NCI-H345 treated with DMSO at 0.1 percent for 48 hours (cell line): ENCODE measurements at regions not wholly inside any gene's neighbourhood (a gene's known extent, or its start where the extent isn't known, plus 50 kb on each side); places are given as distances from the start of the nearest gene placed in this dataset.
"Not testable (repeated sequence)": the region's sequence is repeated elsewhere in the genome, so short reads cannot be mapped to it uniquely, and the experiment has no call there.

ENCODE experiments used
- DNase-seq: peaks from one replicate; lab custom pipeline; 2025; ENCODE audit not compliant: unreplicated experiment; lab: John Stamatoyannopoulos, UW

DNA sequence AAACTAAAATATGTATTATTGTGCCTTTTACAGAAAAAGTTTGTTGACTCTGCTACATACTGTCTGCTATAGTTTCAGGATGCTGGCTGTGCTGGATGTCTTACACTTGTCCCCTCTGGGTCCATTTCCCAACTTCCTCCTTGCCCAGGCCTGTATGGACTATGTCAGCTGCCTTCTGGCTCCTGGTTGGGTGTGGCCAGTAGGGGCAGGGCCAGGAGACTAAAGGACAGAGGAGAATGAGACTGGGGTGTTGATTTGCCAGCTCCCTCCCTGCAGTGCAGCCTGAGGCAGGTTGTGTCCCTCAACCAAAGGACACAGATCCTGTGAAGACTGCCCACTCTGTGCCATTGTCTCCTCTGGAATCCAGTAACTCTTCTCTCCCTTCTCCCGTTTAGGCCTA, 90.6 kb upstream of the UBE2E2 start:
- DNase-seq: no peak

DNA sequence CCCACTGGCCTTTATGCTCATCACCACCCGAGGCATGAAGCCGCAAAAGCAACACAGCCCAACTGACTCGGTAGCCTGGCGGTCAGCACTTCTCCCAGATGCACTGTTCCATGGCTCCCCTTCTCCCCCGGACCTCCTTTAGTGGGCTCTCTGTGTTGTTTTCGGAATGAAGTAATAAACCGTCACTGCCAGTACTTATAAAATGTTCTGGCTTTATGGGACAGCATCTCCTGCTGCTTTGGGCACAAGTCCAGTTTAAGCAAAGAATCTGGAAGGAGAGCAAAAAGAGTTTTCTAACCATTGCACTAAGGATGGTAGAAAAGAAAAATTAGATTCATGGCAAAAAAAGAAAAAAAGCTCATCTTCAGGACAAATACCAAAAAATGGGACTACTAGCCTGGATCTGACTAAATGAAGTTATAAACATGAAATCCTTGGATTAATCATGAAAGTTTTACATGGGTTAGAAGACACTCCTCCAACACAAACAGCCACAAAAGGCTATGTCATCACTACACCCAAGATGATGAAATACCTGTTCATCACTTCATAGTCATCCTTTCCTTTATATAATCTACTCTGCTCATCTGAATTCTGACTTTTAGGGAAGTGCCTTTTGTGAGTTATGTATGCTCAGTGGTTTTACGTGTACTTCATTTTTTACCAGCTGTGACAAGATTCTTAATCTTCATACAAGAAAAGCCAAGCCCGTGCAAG, 89.5 kb upstream of the UBE2E2 start:
- no peak for DNase-seq

DNA sequence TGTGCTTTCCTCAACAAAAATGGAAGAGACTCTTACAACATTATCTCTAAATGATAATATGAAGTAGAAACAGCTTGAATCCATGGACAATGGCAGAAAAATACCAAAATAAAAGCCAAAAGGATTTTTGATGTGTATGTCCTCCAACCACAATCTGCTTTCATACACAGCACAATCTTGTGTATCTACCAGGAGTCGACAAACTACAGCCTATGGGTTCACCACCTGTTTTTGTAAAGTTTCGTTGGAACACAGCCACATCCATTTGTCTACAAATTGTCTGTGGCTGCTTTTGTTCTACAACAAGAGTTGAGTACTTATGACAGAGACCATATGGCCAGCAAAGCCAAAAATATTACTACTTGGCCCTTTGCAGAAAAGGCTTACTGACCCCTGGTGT, 88.7 kb upstream of the UBE2E2 start:
- DNase-seq: no peak

DNA sequence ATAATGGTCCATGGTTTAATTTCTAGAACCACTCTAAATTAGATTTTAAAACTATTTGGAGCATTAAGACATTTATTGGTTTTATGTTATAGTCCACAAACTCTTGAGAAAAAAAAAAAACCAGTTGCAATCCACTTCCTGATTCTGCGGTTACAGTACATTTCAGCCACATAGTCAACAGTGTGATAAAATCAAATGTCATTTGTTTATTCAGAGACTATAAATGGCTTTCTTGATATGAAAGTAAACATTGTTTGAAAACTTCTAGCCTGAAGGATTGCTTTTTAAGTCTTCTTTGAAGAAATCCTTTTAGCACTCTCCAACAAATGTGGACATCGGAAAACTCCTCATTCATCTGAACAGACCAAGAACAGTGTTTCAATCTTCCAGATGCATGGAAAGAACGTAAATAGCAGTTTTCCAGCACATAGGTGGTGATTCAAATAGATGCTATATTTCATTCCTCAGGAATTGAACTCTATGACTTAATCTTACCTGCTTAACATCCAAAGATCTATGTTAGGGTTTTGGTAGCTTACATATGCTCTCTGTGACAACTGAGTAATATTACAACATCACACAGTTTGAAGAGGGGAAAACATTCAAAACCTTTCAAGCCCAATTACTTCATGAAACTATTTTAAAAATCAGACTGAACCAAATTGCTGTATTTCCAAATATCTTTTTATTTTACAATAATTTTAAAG, 87.8 kb upstream of the UBE2E2 start:
- DNase-seq: no peak

DNA sequence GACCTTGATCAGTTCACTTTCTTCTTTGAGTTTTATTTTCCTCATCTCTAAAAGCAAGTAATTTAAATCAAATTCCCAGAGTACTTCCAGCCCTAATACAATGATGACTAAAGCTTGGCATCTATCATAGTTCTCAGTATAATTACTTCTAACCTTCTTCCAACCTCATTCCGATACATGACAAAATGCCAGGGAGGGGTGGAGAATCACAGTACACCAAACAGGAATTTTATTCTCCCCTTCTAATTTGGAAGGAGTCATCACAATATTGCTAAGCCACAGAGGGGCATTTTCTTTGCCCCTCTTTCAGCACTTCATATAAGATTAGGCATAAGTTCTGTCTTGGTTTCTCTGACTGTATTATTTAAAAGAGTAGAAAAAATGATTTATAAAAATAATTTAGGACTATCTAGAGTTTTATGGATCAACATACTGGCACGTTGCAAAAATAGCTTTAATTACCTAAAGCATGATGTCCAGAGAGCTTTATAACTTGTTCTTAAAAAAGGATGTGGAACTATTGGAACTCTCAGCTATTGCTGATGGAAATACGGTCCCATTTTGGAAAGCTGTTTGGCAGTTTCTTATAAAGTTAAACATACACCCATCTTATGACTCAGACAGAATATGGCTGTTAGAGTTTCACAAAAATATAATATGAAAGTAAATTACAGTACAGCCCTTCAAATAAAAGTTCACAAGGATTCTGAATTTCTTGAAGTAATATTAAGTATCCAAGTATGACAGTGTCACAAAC, 86.9 kb upstream of the UBE2E2 start:
- DNase-seq: no peak

DNA sequence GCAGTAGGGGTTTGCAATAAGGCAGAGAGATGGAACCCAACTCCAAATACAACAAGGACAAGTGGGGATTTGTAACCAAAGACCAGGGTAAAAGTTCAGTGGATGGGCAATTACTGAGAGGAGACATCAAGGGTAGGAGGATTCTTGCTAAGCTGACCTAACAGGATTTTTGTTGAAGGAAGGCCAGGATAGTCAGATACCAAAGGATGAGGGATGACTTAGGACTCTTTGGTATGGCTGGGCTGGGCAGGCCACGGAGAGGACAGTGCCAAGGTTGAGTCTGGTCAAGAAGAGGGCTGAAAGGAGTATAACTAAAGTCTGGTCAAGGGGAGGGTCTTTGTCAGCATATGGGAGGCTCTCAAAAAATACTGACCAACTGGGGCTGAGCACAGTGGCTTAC, 85.3 kb upstream of the UBE2E2 start:
- no peak for DNase-seq

DNA sequence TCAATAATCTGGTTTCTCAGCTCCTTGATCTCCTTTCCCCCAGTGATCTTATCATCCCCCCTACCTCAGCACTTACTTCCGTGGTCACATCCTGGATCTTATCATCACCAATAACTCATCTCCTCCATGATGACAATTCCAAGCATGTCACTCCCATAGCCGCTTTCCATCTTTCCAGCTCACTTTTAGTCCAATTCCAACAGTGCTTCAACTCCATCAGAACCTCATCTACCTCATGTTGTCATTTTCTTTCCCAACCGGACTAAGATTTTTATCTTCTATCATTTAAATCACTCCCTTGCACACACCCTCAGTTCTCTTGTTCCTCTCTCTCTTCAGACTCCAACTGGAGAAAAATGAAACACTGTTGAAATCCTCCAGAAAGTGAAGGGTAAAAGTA, 75.9 kb upstream of the UBE2E2 start:
- no peak for DNase-seq

DNA sequence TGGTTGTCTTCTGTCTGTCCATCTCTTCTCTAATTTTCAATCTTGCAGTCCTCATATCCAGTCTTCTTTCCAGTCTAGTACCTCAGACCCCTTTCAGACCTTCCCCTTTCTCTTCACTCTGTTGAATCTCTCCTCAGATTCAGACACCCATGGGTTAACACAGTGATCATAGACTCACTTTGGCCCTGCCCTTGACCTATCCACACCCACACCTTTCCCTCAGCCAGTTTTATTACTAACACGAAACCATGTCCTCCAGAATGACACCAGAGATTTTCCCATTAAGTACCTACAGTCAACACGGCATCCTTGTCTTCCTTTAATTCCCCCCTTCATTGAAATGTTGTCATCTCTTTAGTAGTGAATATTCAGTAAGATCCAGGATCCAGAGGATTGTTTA, 74.5 kb upstream of the UBE2E2 start:
- no peak for DNase-seq

DNA sequence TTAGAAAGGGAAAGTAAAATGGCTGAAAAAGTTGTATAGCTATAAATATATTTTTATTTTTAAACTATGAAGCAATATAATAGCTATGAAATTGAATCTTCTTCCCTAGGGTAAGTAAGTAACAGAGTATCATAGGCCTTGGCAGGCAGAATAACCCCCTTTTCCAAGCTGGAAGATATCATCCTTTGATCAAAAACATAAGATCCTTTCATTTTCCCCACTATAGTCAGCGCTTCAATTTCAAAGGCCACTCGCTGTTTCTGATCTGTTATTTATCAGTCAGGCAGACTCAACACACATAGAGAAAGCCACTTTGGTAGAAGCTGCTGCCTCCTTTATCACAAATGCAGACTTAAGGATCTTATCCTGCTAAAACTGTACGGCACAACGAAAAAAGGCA, 74.0 kb upstream of the UBE2E2 start:
- DNase-seq: no peak

DNA sequence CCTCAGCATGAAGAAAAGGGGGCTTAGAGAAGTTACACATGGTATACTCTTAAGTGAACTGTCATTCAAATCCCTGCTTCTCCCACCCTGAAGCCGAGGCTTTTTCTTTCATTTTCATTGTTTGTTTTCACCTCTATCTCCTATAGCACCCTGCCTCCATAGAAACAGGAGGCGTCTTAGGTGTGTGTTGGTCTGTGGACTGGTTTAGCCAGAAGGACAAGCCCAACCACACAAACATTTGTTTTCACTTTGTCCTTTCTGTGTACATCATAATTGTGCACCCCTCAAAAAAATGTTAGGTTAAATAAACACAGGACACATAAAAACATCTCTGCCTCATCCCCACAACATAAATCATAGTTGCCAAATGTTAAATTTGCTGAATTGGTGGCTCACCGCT, 73.3 kb upstream of the UBE2E2 start:
- DNase-seq: no peak

DNA sequence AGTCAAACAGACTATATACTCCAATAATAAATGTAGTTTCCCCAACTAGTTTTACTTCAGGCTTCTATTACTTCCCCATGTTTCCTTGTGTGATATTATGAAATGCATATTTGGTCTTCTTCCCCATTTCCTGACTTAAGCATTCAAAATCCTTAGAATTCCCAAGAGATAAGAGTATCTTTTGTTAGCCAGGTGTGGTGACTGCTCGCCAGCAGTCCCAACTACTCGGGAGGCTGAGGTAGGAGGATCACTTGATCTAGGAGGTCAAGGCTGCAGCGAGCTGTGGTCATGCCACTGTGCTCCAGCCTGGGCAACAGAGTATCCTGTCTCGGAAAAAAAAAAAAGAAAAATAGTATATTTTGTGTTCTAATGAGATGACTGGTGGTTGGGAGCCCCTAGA, 72.7 kb upstream of the UBE2E2 start:
- DNase-seq: no peak

DNA sequence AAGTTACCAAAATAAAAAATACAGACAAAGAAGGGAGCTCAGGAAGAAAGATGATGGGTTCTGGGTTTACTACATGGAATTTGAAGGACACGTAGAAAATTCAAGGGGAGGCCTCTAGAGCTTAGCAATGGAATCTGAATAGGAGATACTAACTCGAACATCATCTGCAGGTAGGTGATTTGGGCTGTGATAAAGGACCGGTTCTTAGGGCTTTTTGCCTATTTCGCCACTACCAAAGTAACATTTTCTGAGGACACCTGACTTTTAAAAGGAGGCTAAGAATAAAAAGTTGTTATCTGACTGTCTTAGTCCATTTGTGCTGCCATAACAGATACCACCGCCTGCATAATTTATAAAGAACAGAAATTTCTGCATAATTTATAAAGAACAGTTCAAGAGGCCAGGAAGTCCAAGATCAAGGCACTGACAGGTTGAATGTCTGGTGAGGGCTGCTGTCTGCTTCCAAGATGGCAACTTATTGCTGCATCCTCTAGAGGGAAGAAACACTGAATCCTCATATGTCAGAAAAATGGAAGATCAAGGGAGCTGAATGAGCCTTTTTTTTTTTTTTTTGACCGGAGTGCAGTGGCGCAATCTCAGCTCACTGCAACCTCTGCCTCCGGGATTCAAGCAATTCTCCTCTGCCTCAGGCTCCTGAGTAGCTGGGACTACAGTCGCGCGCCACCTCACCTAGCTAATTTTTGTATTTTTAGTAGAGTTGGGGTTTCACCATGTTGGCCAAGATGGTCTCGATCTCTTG, 67.9 kb upstream of the UBE2E2 start:
- DNase-seq: no peak

DNA sequence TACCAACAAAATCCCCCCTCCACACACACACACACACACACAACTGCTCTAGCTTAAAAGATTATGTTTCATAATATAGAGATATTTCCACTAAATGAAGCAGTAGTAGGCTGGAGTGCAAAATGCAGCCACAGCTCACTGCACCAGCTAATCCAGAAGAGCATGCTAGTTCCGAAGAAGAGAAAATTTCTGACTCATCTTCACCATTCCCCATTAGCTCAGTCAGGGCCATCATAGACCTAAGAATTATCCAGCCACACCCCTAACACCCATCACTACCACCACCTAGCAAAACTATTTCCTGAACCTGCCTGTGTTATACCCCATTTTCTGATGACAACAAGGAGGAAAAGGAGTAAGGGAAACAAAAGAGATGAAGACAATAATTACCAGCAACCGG, 67.1 kb upstream of the UBE2E2 start:
- no peak for DNase-seq

DNA sequence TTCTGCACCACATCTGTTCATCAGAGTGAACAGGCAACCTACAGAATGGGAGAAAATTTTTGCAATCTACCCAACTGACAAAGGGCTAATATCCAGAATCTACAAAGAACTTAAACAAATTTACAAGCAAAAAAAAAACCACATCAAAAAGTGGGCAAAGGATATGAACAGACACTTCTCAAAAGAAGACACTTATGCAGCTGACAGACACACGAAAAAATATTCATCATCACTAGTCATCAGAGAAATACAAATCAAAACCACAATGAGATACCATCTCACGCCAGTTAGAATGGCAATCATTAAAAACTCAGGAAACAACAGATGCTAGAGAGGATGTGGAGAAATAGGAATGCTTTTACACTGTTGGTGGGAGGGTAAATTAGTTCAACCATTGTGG, 59.1 kb upstream of the UBE2E2 start:
- DNase-seq: not testable (repeated sequence)

DNA sequence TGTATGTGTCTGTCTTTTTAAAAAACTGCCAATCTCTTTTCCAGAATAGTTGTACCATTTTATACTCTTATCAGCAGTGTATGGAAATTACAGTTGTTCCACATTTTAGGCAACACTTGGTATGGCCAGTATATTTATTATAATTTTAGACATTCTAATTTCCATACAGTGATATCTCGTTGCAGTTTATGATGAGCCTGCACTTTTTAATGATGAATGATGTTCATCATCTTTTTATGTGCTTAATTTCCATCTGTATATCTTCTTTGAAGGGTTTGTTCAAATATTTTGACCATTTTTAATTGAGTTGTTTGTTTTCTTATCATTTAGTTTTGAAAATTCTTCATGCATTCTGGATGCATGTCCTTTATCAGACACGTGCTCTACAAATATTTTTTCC, 57.0 kb upstream of the UBE2E2 start:
- no peak for DNase-seq

DNA sequence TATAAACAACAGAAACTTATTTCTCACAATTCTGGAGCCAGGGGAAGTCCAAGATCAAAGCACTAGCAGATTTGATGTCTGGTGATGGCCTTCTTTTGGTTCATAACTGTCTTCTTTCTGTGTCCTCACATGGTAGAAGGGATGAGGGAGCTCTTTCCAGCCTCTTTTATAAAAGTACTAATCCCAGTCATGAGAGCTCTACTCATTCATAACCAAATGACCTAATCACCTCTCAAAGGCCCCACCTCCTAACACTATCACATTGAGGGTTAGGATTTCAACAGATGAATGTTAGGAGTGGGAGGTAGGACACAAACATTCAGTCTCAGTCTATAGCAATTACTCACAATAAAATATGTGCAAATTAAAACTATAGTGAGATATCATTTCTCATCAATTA, 50.1 kb upstream of the UBE2E2 start:
- DNase-seq: no peak
